Muscle layer of duodenum (tissue), 2 donors: ENCODE measurements at regions not wholly inside any gene's neighbourhood (a gene's known extent, or its start where the extent isn't known, plus 50 kb on each side); places are given as distances from the start of the nearest gene placed in this dataset.

ENCODE experiments used
- H3K27ac ChIP-seq: one replicate; pipeline ENCODE4 v1.7.0; 2013; ENCODE audit warnings: mild to moderate bottlenecking, low read length
- H3K27me3 ChIP-seq: one replicate; pipeline ENCODE4 v1.7.0; 2013; ENCODE audit warnings: low read depth, mild to moderate bottlenecking, control low read depth, low read length
- H3K36me3 ChIP-seq, 2 donors: one replicate each; pipeline ENCODE4 v1.7.0; 2013; ENCODE audit warnings: low read length in 2 of 2, control low read depth in 1 of 2, mild to moderate bottlenecking in 1 of 2; ENCODE audit not compliant: insufficient read depth in 2 of 2, control insufficient read depth in 1 of 2
- H3K4me1 ChIP-seq, 2 donors: one replicate each; pipeline ENCODE4 v1.7.0; 2013; ENCODE audit warnings: low read length in 2 of 2, mild to moderate bottlenecking in 2 of 2, control low read depth in 1 of 2, moderate library complexity in 1 of 2; ENCODE audit not compliant: insufficient read depth in 2 of 2, control insufficient read depth in 1 of 2
- H3K4me3 ChIP-seq, 2 donors: one replicate each; pipeline ENCODE4 v1.7.0; 2013; ENCODE audit warnings: low read length in 2 of 2, low read depth in 1 of 2, mild to moderate bottlenecking in 1 of 2
- H3K9me3 ChIP-seq, 2 donors: one replicate each; pipeline ENCODE4 v1.7.0; 2013; ENCODE audit warnings: low read length in 2 of 2, control low read depth in 1 of 2, mild to moderate bottlenecking in 1 of 2; ENCODE audit not compliant: control insufficient read depth in 1 of 2
- donor health status: healthy.

GRCh38 chr10:90975096-90975495 is 54.2 kb upstream of the ANKRD1 start:
- H3K27me3 ChIP-seq = no peaks in the 10 kb centered on the region
- H3K27ac ChIP-seq = no peak overlapping the region
- H3K4me3 ChIP-seq = no peak overlapping the region
- H3K4me1 ChIP-seq = no peaks in the 10 kb centered on the region
- H3K36me3 ChIP-seq = no peaks in the 10 kb centered on the region
- no peaks in the 10 kb centered on the region for H3K9me3 ChIP-seq

DNA sequence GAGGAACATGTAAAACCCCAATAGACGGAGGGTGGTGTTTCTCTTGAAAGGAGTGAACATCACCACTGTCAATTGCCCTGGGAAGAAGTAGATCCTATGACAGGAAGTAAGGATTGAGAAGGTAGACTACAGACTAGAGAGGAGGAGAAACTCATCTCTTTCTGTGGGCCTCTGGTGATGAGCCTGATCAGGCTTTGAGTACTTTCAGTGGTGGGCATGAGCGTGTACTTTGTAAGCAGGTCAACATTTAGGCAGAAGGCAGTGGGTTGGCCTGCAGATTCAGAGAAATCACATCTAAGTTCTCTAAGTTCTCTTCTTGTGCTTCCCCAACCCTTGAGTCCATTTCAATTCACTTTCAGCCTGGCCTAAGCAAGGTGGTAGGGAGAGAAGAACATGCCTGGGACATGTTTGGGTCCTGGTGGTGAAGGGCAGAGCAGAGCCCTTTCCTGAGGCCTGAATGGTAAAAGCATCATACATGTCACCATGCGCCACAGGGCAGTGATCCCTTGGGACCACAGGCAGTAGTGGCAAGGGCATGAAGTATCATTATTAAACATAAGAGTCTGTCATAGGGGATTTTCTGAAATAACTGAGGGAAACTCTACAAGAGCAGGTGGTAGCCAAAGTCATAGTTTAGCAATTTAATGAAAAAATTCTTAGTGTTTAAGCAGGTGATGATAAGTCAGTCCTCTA is 56.4 kb upstream of the ANKRD1 start:
- H3K27me3 ChIP-seq = no peaks in the 10 kb centered on the region
- no peaks in the 10 kb centered on the region for H3K36me3 ChIP-seq
- no peak overlapping the region for H3K27ac ChIP-seq
- no peaks in the 10 kb centered on the region for H3K4me1 ChIP-seq
- no peak overlapping the region for H3K4me3 ChIP-seq
- H3K9me3 ChIP-seq = no peaks in the 10 kb centered on the region

DNA sequence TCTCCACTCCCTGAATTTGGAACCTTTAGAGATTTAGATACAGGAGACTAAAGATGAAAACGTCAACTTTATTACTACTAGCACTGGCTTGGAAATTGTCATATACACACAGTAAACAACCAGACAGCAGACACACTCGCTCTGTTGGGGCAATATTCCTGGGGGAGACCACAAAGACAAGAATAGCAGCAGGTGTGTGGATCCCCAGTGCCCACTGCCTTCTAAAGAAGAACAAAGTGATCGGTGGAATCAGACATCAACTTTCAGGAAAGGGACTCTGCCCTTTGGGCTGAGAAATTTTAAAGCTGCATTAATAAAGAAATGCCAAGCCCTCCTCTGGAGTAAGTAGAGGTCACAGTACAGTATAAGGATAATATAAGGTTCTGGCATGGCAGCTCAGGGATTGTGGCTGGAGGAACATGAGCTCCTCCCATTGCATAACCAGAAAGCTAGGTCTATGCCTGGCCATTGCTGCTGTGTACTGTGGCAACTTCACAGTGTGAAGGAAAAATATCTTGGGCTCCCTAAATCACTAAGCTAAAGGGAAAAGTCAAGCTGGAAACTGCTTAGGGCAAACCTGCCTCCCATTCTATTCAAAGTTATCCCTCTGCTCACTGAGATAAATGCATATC is 57.1 kb upstream of the ANKRD1 start:
- Histone ChIP-seq H3K27ac (no peak overlapping the region), H3K9me3 (no peaks in the 10 kb centered on the region), H3K36me3 (no peaks in the 10 kb centered on the region), H3K27me3 (no peaks in the 10 kb centered on the region), H3K4me1 (no peaks in the 10 kb centered on the region), H3K4me3 (no peak overlapping the region)

GRCh38 chr10:90982406-90983008 is 61.6 kb upstream of the ANKRD1 start:
- H3K27me3 ChIP-seq = no peaks in the 10 kb centered on the region
- no peaks in the 10 kb centered on the region for H3K4me1 ChIP-seq
- no peak overlapping the region for H3K27ac ChIP-seq
- no peaks in the 10 kb centered on the region for H3K9me3 ChIP-seq
- H3K36me3 ChIP-seq = no peaks in the 10 kb centered on the region
- no peak overlapping the region for H3K4me3 ChIP-seq

- no peaks in the 10 kb centered on the region for H3K4me1 ChIP-seq
- no peaks in the 10 kb centered on the region for H3K9me3 ChIP-seq
- H3K27ac ChIP-seq = no peak overlapping the region
- no peaks in the 10 kb centered on the region for H3K36me3 ChIP-seq
- H3K4me3 ChIP-seq = no peak overlapping the region
- no peaks in the 10 kb centered on the region for H3K27me3 ChIP-seq
Measured at GRCh38 chr10:90983914-90984549, 63.1 kb upstream of the ANKRD1 start.

DNA sequence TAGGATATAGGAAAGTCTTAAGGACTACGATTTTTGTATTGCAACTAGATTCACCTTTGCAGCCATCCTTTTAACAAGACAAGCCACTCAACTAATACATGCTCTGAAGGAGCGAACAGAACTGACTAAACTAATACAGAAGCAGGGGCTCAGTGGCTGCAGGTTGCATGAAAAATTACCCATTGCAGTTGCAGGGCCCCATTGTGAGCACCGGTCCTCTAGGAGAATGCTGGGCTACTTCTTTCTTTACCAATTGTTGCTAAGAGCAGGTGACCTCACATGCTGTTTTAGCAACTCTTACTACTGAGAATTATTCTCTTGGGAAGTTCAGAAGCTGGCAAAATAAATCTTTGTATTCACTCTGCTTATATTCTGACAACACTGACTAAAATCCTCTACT is 64.0 kb upstream of the ANKRD1 start:
- Histone ChIP-seq H3K27ac (no peak overlapping the region), H3K4me3 (no peak overlapping the region), H3K27me3 (no peaks in the 10 kb centered on the region), H3K36me3 (no peaks in the 10 kb centered on the region), H3K9me3 (no peaks in the 10 kb centered on the region), H3K4me1 (no peaks in the 10 kb centered on the region)

- H3K27ac ChIP-seq = no peak overlapping the region
Measured at GRCh38 chr10:90985321-90985933, 64.5 kb upstream of the ANKRD1 start.

DNA sequence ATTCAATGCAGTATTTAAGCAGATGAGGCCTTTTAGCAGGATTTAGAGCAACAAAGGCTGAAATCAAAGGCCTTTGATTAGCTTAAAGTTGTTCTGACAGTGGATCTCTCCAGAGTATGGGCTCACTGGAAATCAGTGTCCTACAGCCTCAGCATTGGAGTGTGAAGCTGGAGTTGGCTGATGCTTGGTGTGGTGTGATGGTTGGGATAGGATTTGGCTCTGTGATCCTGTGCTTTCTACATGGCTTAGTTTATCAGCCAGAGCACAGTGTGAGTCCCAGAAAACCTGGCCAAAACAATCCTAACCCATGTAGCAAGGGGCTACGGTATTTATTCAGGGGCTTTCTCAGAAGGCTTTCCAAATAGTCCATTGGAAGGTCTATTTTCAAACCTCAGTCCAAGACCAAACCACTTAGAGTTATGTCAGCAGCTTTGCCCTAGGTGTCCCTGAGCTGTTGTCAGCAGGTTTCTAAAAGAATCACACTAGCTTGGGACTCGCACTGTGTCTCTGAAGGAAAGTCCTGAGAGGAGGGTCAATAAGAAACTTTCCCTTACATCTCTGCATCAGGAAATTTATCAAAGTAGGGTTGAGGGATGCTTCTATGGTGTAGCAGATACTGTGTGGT is 65.4 kb upstream of the ANKRD1 start:
- Histone ChIP-seq H3K27ac (no peak overlapping the region), H3K27me3 (no peaks in the 10 kb centered on the region), H3K9me3 (no peaks in the 10 kb centered on the region), H3K4me1 (no peaks in the 10 kb centered on the region), H3K4me3 (no peak overlapping the region), H3K36me3 (no peaks in the 10 kb centered on the region)

More at GRCh38 chr10:90985321-90985933, 64.5 kb upstream of the ANKRD1 start:
- H3K9me3 ChIP-seq = no peaks in the 10 kb centered on the region
- no peaks in the 10 kb centered on the region for H3K4me1 ChIP-seq
- no peak overlapping the region for H3K4me3 ChIP-seq
- H3K36me3 ChIP-seq = no peaks in the 10 kb centered on the region
- no peaks in the 10 kb centered on the region for H3K27me3 ChIP-seq

DNA sequence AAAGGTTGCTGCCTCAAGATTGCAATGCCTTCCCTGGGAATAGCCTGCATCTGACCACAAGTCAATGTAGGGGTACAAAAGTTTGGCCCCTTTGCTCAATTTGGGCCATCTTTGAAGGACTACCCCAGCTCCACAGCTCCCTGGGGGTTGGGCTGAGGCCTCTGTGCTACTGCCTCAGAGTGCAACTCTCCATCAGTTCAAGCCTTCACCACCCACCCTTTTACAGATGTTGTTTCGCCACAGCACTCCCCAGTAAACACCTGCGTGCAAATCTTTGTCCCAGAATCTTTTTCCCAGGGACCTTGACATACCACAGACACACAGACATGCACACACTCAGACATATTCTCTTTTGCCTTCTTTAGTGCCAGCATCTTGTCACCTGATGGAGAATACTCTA is 66.0 kb upstream of the ANKRD1 start:
- no peaks in the 10 kb centered on the region for H3K4me1 ChIP-seq
- no peaks in the 10 kb centered on the region for H3K27me3 ChIP-seq
- H3K27ac ChIP-seq = no peak overlapping the region
- no peaks in the 10 kb centered on the region for H3K36me3 ChIP-seq
- no peaks in the 10 kb centered on the region for H3K9me3 ChIP-seq
- H3K4me3 ChIP-seq = no peak overlapping the region

- Histone ChIP-seq H3K27me3 (no peaks in the 10 kb centered on the region), H3K4me3 (no peak overlapping the region), H3K36me3 (no peaks in the 10 kb centered on the region), H3K4me1 (no peaks in the 10 kb centered on the region), H3K9me3 (no peaks in the 10 kb centered on the region), H3K27ac (no peak overlapping the region)
Measured at GRCh38 chr10:90987383-90987782, 66.5 kb upstream of the ANKRD1 start.

- no peaks in the 10 kb centered on the region for H3K4me1 ChIP-seq
Measured at GRCh38 chr10:90988024-90988423, 67.1 kb upstream of the ANKRD1 start.

More at GRCh38 chr10:90988024-90988423, 67.1 kb upstream of the ANKRD1 start:
- H3K4me3 ChIP-seq = no peak overlapping the region
- no peaks in the 10 kb centered on the region for H3K36me3 ChIP-seq
- no peaks in the 10 kb centered on the region for H3K27me3 ChIP-seq
- no peak overlapping the region for H3K27ac ChIP-seq
- no peaks in the 10 kb centered on the region for H3K9me3 ChIP-seq
